ENCODE measurements at regions not wholly inside any gene's neighbourhood (a gene's known extent, or its start where the extent isn't known, plus 50 kb on each side); places are given as distances from the start of the nearest gene placed in this dataset.

DNA sequence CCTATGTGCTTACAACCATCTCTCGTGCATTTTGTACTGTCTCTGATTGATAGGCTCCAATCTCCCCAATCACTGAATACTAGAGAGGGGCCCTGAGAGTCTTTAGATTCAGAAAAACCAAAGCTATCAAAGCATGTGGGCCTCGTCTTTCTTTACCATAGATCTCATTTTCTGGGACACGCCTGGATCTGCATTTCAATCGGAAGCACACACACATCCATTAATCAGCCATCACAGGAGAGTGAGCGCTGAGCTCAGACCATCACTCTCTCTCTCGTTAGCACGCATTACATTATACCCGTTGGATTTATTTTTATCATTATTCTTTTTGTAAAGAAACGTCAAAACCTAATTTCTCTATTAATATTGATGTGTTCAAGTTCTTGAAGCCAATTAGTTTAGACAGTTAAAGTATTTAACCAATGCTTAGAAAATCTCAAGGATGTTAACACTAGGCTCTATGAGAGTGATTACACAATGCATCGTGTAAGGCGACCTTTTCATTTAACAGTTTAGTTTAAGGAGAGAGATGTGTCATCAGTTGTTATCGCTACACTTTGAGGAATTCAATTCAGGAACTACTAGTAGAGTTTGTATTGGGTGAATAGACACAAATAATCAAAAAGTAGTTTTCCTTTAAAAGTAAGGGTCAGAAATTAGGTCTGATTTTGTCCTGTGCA is 650.7 kb downstream of the CDH8 start:
- H3K4me1 ChIP-seq = no peaks in the 10 kb centered on the region
- no peaks in the 10 kb centered on the region for H3K36me3 ChIP-seq
- no peak for TF ChIP-seq CTCF (IDR thresholded peaks at IDR 0.05)
- H3K4me3 ChIP-seq = no peak overlapping the region
- H3K27me3 ChIP-seq = no peaks in the 10 kb centered on the region
- DNase-seq (ENCODE audit: low spot score) = no peak
- H3K9me3 ChIP-seq = no peaks in the 10 kb centered on the region
- no peak overlapping the region for H3K27ac ChIP-seq

- no peak for TF ChIP-seq CTCF (IDR thresholded peaks at IDR 0.05)
- Histone ChIP-seq H3K36me3 (no peaks in the 10 kb centered on the region), H3K27ac (no peak overlapping the region), H3K27me3 (no peaks in the 10 kb centered on the region), H3K9me3 (no peaks in the 10 kb centered on the region), H3K4me1 (no peaks in the 10 kb centered on the region), H3K4me3 (no peak overlapping the region)
- no peak for DNase-seq (ENCODE audit: low spot score)
These were observed 653.8 kb downstream of the CDH8 start for GRCh38 chr16:61382435-61382834.

- Histone ChIP-seq H3K27me3 (no peaks in the 10 kb centered on the region), H3K9me3 (no peaks in the 10 kb centered on the region), H3K27ac (no peak overlapping the region), H3K36me3 (no peaks in the 10 kb centered on the region), H3K4me1 (no peaks in the 10 kb centered on the region), H3K4me3 (no peak overlapping the region)
- no peak for TF ChIP-seq CTCF (IDR thresholded peaks at IDR 0.05)
- no peak for DNase-seq (ENCODE audit: low spot score)
These were observed 656.9 kb downstream of the CDH8 start for GRCh38 chr16:61379311-61379710.

- no peaks in the 10 kb centered on the region for H3K4me1 ChIP-seq
- no peak for DNase-seq (ENCODE audit: low spot score)
- no peaks in the 10 kb centered on the region for H3K36me3 ChIP-seq
- no peak for TF ChIP-seq CTCF (IDR thresholded peaks at IDR 0.05)
- no peaks in the 10 kb centered on the region for H3K9me3 ChIP-seq
- H3K27me3 ChIP-seq = no peaks in the 10 kb centered on the region
- H3K4me3 ChIP-seq = no peak overlapping the region
- no peak overlapping the region for H3K27ac ChIP-seq
These were observed 662.2 kb downstream of the CDH8 start for GRCh38 chr16:61374071-61374470.

GRCh38 chr16:61371881-61372280 is 664.4 kb downstream of the CDH8 start:
- no peaks in the 10 kb centered on the region for H3K9me3 ChIP-seq
- no peak overlapping the region for H3K27ac ChIP-seq
- H3K27me3 ChIP-seq = no peaks in the 10 kb centered on the region
- no peaks in the 10 kb centered on the region for H3K4me1 ChIP-seq
- no peak for DNase-seq (ENCODE audit: low spot score)
- H3K4me3 ChIP-seq = no peak overlapping the region
- no peaks in the 10 kb centered on the region for H3K36me3 ChIP-seq
- no peak for TF ChIP-seq CTCF (IDR thresholded peaks at IDR 0.05)

GRCh38 chr16:61371388-61371787 is 664.9 kb downstream of the CDH8 start:
- TF ChIP-seq CTCF (IDR thresholded peaks at IDR 0.05) = no peak
- no peaks in the 10 kb centered on the region for H3K36me3 ChIP-seq
- no peaks in the 10 kb centered on the region for H3K9me3 ChIP-seq
- no peaks in the 10 kb centered on the region for H3K27me3 ChIP-seq
- H3K4me1 ChIP-seq = no peaks in the 10 kb centered on the region
- H3K27ac ChIP-seq = no peak overlapping the region
- no peak for DNase-seq (ENCODE audit: low spot score)
- no peak overlapping the region for H3K4me3 ChIP-seq
